HepG2 (cell line): ENCODE measurements at regions not wholly inside any gene's neighbourhood (a gene's known extent, or its start where the extent isn't known, plus 50 kb on each side); places are given as distances from the start of the nearest gene placed in this dataset.

Experiments used
- ATAC-seq: fragments of 200-7000 bp; cut with Tn5 transposase; 3 replicates; pipeline ENCODE4 v1.9.1; 2020; ENCODE audit warnings: mild to moderate bottlenecking, moderate library complexity
- BruUV-seq: library from RNA; stranded (reverse); fragments of 400-500 nt; replicated peaks from 2 replicates; lab custom pipeline; 2021; lab: Mats Ljungman, UMichigan
- CTCF ChIA-PET: fragments of 300-600 bp; formaldehyde crosslinking; extraction: SDS; loops from one replicate; lab custom pipeline; 2021; ENCODE audit warnings: low total read pairs, inconsistent platforms, low intra/inter-chr PET ratio; lab: Yijun Ruan, JAX
- POLR2A ChIA-PET: fragments of 350-600 bp; sonication (Branson Sonifier 250); formaldehyde crosslinking; loops from one replicate; lab custom pipeline; 2020; ENCODE audit warnings: antibody characterized with exemption, inconsistent platforms; lab: Yijun Ruan, JAX
- DNase-seq: peaks from one replicate; pipeline ENCODE4 v3.0.0-alpha.2; 2015; ENCODE audit warnings: low spot score
- FAIRE-seq: peaks from 3 replicates; lab custom pipeline; 2011; peaks lifted over from hg19 to GRCh38; lab: Jason Lieb, UNC
- H2AFZ ChIP-seq: one replicate; pipeline ENCODE4 v1.6.1; 2011; ENCODE audit warnings: low read length, inconsistent platforms
- H3K27ac ChIP-seq: fragments of 300-600 bp; 3 replicates; pipeline ENCODE4 v1.8.0; 2011; ENCODE audit warnings: mixed run types, mild to moderate bottlenecking, mixed read lengths, low read length, inconsistent platforms; ENCODE audit not compliant: insufficient read depth; ENCODE audit errors: extremely low read length
- H3K27me3 ChIP-seq, 2 experiments: fragments of 200-600 bp in 1 of 2; 2 replicates in 1 of 2; 3 replicates in 1 of 2; pipeline versions ENCODE4 v1.6.0 to v1.8.0; 2011; ENCODE audit warnings: low read length in 2 of 2, mild to moderate bottlenecking in 2 of 2, moderate library complexity in 2 of 2, inconsistent platforms in 1 of 2; ENCODE audit not compliant: insufficient read depth in 2 of 2, control insufficient read depth in 1 of 2
- H3K36me3 ChIP-seq, 2 experiments: fragments of 200-600 bp in 1 of 2; replicated peaks in 1 of 2; 2 replicates in 1 of 2; 3 replicates in 1 of 2; pipeline versions ENCODE4 v1.5.1 to v1.8.0; 2011; ENCODE audit warnings: low read length in 2 of 2, inconsistent platforms in 1 of 2; ENCODE audit not compliant: insufficient read depth in 2 of 2, control insufficient read depth in 1 of 2
- H3K4me1 ChIP-seq: 2 replicates; pipeline ENCODE4 v1.5.1; 2012; ENCODE audit warnings: low read length, inconsistent platforms; ENCODE audit not compliant: insufficient read depth
- H3K4me2 ChIP-seq: 2 replicates; pipeline ENCODE4 v1.6.0; 2011; ENCODE audit warnings: low read depth, low read length, inconsistent platforms
- H3K4me3 ChIP-seq, 3 experiments: fragments of 200-600 bp in 1 of 3; sonication (generic), shearing (Covaris generic) in 1 of 3; replicated peaks in 1 of 3; 2 replicates each; pipeline ENCODE4 v1.5.1; 2011 to 2016; ENCODE audit warnings: low read length in 3 of 3, inconsistent platforms in 2 of 3, low read depth in 2 of 3, mild to moderate bottlenecking in 2 of 3, control low read depth in 1 of 3, mixed read lengths in 1 of 3; ENCODE audit not compliant: insufficient read depth in 1 of 3
- H3K79me2 ChIP-seq: one replicate; pipeline ENCODE4 v1.6.1; 2011; ENCODE audit warnings: low read length, inconsistent platforms; ENCODE audit not compliant: insufficient read depth
- H3K9ac ChIP-seq: 2 replicates; pipeline ENCODE4 v1.6.0; 2011; ENCODE audit warnings: mild to moderate bottlenecking, low read depth, low read length, inconsistent platforms; ENCODE audit not compliant: insufficient read depth
- H3K9me3 ChIP-seq: 2 replicates; pipeline ENCODE4 v1.5.1; 2012; ENCODE audit warnings: mild to moderate bottlenecking, low read length
- H4K20me1 ChIP-seq: 2 replicates; pipeline ENCODE4 v1.6.0; 2011; ENCODE audit warnings: inconsistent platforms, mild to moderate bottlenecking, low read length, moderate library complexity; ENCODE audit not compliant: insufficient read depth
- ARHGAP35 ChIP-seq: sonication (generic); formaldehyde crosslinking; IDR thresholded peaks from 2 replicates; pipeline ENCODE4 v1.9.0; 2022; ENCODE audit warnings: mild to moderate bottlenecking, inconsistent platforms, moderate library complexity, missing genetic modification reagents, borderline replicate concordance
- CENPT ChIP-seq: sonication (generic); formaldehyde crosslinking; IDR thresholded peaks from 2 replicates; pipeline ENCODE4 v1.8.0; 2022; ENCODE audit warnings: low read depth, mild to moderate bottlenecking, moderate library complexity, missing genetic modification reagents
- DDIT3 ChIP-seq: sonication (generic); formaldehyde crosslinking; IDR thresholded peaks from 2 replicates; pipeline ENCODE4 v1.4.0; 2020; ENCODE audit warnings: mild to moderate bottlenecking, missing genetic modification reagents
- DZIP1 ChIP-seq: sonication (generic); formaldehyde crosslinking; IDR thresholded peaks from 2 replicates; pipeline ENCODE4 v1.5.0; 2020; ENCODE audit warnings: mild to moderate bottlenecking, missing genetic modification reagents
- FOSL2 ChIP-seq: sonication (generic); formaldehyde crosslinking; IDR thresholded peaks from 2 replicates; pipeline ENCODE4 v1.4.0; 2020; ENCODE audit warnings: missing genetic modification reagents
- KAT7 ChIP-seq: IDR thresholded peaks from 2 replicates; pipeline ENCODE4 v1.6.1; 2018; ENCODE audit warnings: borderline replicate concordance, missing compliant biosample characterization
- NFE2 ChIP-seq: sonication (generic); formaldehyde crosslinking; IDR thresholded peaks from 2 replicates; pipeline ENCODE4 v1.4.0; 2020; ENCODE audit warnings: missing genetic modification reagents
- POGK ChIP-seq: sonication (generic); formaldehyde crosslinking; conservative IDR thresholded peaks from 2 replicates; pipeline ENCODE4 v1.8.0; 2022; ENCODE audit warnings: mild to moderate bottlenecking, moderate library complexity, missing genetic modification reagents
- SCMH1 ChIP-seq: sonication (generic); formaldehyde crosslinking; IDR thresholded peaks from 2 replicates; pipeline ENCODE4 v1.9.0; 2021; ENCODE audit warnings: missing genetic modification reagents, mild to moderate bottlenecking, borderline replicate concordance
- SOX6 ChIP-seq, 2 experiments: fragments of 450-650 bp in 1 of 2; sonication (generic) in 1 of 2; formaldehyde crosslinking in 1 of 2; IDR thresholded peaks; 2 replicates each; pipeline versions ENCODE4 v1.4.0 to v1.6.1; 2017 to 2020; ENCODE audit warnings: antibody characterized with exemption in 1 of 2, mild to moderate bottlenecking in 1 of 2, missing genetic modification reagents in 1 of 2
- ZNF224 ChIP-seq: sonication (generic); formaldehyde crosslinking; IDR thresholded peaks from 2 replicates; pipeline ENCODE4 v1.5.0; 2020; ENCODE audit warnings: mild to moderate bottlenecking, missing genetic modification reagents
- ZNF225 ChIP-seq: sonication (generic); formaldehyde crosslinking; IDR thresholded peaks from 2 replicates; pipeline ENCODE4 v1.4.0; 2020; ENCODE audit warnings: mild to moderate bottlenecking, missing genetic modification reagents
- ZNF496 ChIP-seq: sonication (generic); formaldehyde crosslinking; IDR thresholded peaks from 2 replicates; pipeline ENCODE4 v1.8.1; 2023; ENCODE audit warnings: mild to moderate bottlenecking, moderate library complexity, missing genetic modification reagents; ENCODE audit not compliant: insufficient replicate concordance
- ZNF569 ChIP-seq: sonication (generic); formaldehyde crosslinking; IDR thresholded peaks from 2 replicates; pipeline ENCODE4 v1.5.0; 2020; ENCODE audit warnings: mild to moderate bottlenecking, missing genetic modification reagents, moderate library complexity, borderline replicate concordance
- ZNF607 ChIP-seq: sonication (generic); formaldehyde crosslinking; IDR thresholded peaks from 2 replicates; pipeline ENCODE4 v1.5.1; 2020; ENCODE audit warnings: missing genetic modification reagents, mild to moderate bottlenecking, borderline replicate concordance
- ZNF713 ChIP-seq: sonication (generic); formaldehyde crosslinking; IDR thresholded peaks from 2 replicates; pipeline ENCODE4 v1.4.0; 2020; ENCODE audit warnings: mild to moderate bottlenecking, missing genetic modification reagents
- ZNF766 ChIP-seq: sonication (generic); formaldehyde crosslinking; IDR thresholded peaks from 2 replicates; pipeline ENCODE4 v1.5.0; 2020; ENCODE audit warnings: missing genetic modification reagents, borderline replicate concordance
- ZNF776 ChIP-seq: sonication (generic); formaldehyde crosslinking; IDR thresholded peaks from 2 replicates; pipeline ENCODE4 v1.4.0; 2020; ENCODE audit warnings: mild to moderate bottlenecking, missing genetic modification reagents
- ZNF839 ChIP-seq: sonication (generic); formaldehyde crosslinking; IDR thresholded peaks from 2 replicates; pipeline ENCODE4 v1.4.0; 2020; ENCODE audit warnings: missing genetic modification reagents, mild to moderate bottlenecking, borderline replicate concordance
- ZZZ3 ChIP-seq: sonication (generic); formaldehyde crosslinking; IDR thresholded peaks from 2 replicates; pipeline ENCODE4 v1.4.0; 2020; ENCODE audit warnings: missing genetic modification reagents, mild to moderate bottlenecking, borderline replicate concordance
- WGBS: methylation state at CpG from one replicate; pipeline ENCODE4 v1.1.6; 2017; ENCODE audit warnings: low lambda C conversion rate; 5-methylcytosine and 5-hydroxymethylcytosine counted together
- in situ Hi-C: cut with HindIII; loops from 2 replicates; pipeline ENCODE4 v1.10.0; 2017; ENCODE audit warnings: low pct_unique_long_range_greater_than_20kb; ENCODE audit not compliant: extremely low pct_ligation_motif_present
- intact Hi-C: fragments of 100-400 bp; cut with micrococcal nuclease; formaldehyde crosslinking; loops from one replicate; pipeline ENCODE4 v1.10.0; 2022; ENCODE audit not compliant: unreplicated experiment

GRCh38 chr10:105921348-105921747 is 1243.2 kb downstream of the SORCS1 start (continued):
- TF ChIP-seq DZIP1 (CRISPR knock-in tag) (no peak), ZNF839 (CRISPR knock-in tag) (no peak), ZNF607 (CRISPR knock-in tag) (no peak), ZNF225 (CRISPR knock-in tag) (no peak), CENPT (CRISPR knock-in tag) (no peak), ZNF496 (no peak), FOSL2 (CRISPR knock-in tag) (no peak)

GRCh38 chr10:105914432-105914831 is 1250.1 kb downstream of the SORCS1 start:
- no peaks in the 10 kb centered on the region for H3K27me3 ChIP-seq
- ChIA-PET CTCF (no interaction called here), POLR2A (no interaction called here)
- no peaks in the 10 kb centered on the region for H3K4me1 ChIP-seq
- H3K9me3 ChIP-seq, result peaks cover 73% of the 10 kb centered on the region
- no peak overlapping the region for H3K27ac ChIP-seq
- no peaks in the 10 kb centered on the region for H3K36me3 ChIP-seq
- FAIRE-seq, result no peak
- in situ Hi-C loops (no loop called here), intact Hi-C loops (no loop called here)
- no peak overlapping the region for H3K9ac ChIP-seq
- no peak for ATAC-seq
- TF ChIP-seq ZNF713 (CRISPR knock-in tag), result no peak
- no peak for TF ChIP-seq ZNF776 (CRISPR knock-in tag)
- TF ChIP-seq ARHGAP35 (CRISPR knock-in tag), result no peak
- TF ChIP-seq SCMH1 (CRISPR knock-in tag), result no peak
- TF ChIP-seq POGK (CRISPR knock-in tag), result no peak
- TF ChIP-seq NFE2 (CRISPR knock-in tag), result no peak
- TF ChIP-seq KAT7 (CRISPR knock-in tag), result no peak
- no peak for TF ChIP-seq SOX6 (IDR thresholded peaks at IDR 0.05)
- no peak for TF ChIP-seq SOX6 (CRISPR knock-in tag; IDR thresholded peaks at IDR 0.05)
- no peak for TF ChIP-seq DDIT3
- TF ChIP-seq ZNF766 (CRISPR knock-in tag), result no peak
- no peak for TF ChIP-seq ZNF569
- TF ChIP-seq ZZZ3 (CRISPR knock-in tag), result no peak
- TF ChIP-seq ZNF224 (CRISPR knock-in tag), result no peak
- no peak overlapping the region for H2AFZ ChIP-seq
- H3K4me3 ChIP-seq, result no peak overlapping the region
- no TSS peak for BruUV-seq
- no peaks in the 10 kb centered on the region for H3K79me2 ChIP-seq
- no peak for DNase-seq
- no peak overlapping the region for H3K4me2 ChIP-seq
- WGBS, result 4% methylated on average over 1 of the region's 1 CpG
- H4K20me1 ChIP-seq, result no peaks in the 10 kb centered on the region
